AG09309 (cell line): ENCODE measurements at regions not wholly inside any gene's neighbourhood (a gene's known extent, or its start where the extent isn't known, plus 50 kb on each side); places are given as distances from the start of the nearest gene placed in this dataset.
"Not testable (repeated sequence)": the region's sequence is repeated elsewhere in the genome, so short reads cannot be mapped to it uniquely, and the experiment has no call there.

Experiments used
- DNase-seq: peaks from one replicate; pipeline ENCODE4 v3.0.0-alpha.2; 2010; ENCODE audit warnings: low read depth
- H3K4me3 ChIP-seq: 2 replicates; pipeline ENCODE4 v1.5.1; 2011; ENCODE audit warnings: mild to moderate bottlenecking, low read depth, low read length, moderate library complexity; ENCODE audit not compliant: control insufficient read depth
- TF ChIP-seq, protein P1 (sequence below): IDR thresholded peaks from 2 replicates; pipeline ENCODE4 v1.5.1; 2011; ENCODE audit warnings: mild to moderate bottlenecking, low read depth, low read length, inconsistent platforms; ENCODE audit not compliant: insufficient read depth, control insufficient read depth; ENCODE audit errors: missing control alignments

DNA sequence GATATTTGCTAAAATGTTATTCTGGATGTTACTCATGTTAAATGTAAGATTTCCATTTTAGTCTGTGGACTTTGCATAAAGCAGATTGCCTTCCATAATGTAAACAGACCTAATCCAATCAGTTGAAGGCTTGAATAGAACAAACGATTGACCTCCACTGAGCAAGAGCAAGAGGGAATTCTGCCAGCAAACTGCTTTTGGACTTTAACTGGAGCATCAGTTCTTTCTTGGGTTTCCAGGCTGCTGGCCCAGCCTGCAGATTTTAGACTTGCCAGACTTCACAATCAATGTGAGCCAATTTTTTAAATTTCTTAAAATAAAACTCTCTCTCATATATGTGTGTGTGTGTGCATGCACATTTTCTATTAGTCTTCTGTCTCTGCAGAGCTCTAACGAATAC is 1248.8 kb downstream of the ADGRL3 start:
- no peak overlapping the region for H3K4me3 ChIP-seq
- TF ChIP-seq, protein P1, sequence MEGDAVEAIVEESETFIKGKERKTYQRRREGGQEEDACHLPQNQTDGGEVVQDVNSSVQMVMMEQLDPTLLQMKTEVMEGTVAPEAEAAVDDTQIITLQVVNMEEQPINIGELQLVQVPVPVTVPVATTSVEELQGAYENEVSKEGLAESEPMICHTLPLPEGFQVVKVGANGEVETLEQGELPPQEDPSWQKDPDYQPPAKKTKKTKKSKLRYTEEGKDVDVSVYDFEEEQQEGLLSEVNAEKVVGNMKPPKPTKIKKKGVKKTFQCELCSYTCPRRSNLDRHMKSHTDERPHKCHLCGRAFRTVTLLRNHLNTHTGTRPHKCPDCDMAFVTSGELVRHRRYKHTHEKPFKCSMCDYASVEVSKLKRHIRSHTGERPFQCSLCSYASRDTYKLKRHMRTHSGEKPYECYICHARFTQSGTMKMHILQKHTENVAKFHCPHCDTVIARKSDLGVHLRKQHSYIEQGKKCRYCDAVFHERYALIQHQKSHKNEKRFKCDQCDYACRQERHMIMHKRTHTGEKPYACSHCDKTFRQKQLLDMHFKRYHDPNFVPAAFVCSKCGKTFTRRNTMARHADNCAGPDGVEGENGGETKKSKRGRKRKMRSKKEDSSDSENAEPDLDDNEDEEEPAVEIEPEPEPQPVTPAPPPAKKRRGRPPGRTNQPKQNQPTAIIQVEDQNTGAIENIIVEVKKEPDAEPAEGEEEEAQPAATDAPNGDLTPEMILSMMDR, result no peak
- no peak for DNase-seq

DNA sequence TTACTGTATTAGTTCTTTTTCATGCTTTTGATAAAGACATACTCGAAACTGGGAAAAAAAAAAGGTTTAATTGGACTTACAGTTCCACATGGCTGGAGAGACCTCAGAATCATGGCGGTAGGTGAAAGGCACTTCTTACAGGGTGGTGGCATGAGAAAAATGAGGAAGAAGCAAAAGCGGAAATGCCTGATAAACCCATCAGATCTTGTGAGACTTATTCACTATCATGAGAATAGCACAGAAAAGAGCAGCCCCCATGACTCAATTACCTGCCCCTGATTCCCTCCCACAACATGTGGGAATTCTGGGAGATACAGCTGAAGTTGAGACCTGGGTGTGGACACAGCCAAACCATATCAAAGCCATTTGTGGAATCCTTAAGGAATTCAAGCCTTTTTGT is 1238.9 kb downstream of the ADGRL3 start:
- TF ChIP-seq, protein P1, result no peak
- H3K4me3 ChIP-seq, result no peak overlapping the region
- no peak for DNase-seq

DNA sequence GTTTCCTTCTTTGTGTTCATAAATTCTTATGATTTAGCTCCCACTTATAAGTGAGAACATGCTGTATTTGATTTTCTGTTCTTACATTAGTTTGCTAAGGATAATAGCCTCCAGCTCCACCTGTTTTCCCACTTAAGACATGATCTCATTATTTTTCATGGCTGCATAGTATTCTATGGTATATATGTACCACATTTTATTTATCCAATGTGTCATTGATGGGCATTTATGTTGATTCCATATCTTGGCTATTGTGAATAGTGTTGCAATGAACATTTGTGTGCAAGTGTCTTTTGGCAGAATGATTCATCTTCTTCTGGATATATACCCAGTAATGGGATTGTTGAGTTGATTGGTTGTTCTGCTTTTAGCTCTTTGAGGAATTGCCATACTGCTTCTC is 1234.8 kb downstream of the ADGRL3 start:
- TF ChIP-seq, protein P1, result no peak
- no peak for DNase-seq
- no peak overlapping the region for H3K4me3 ChIP-seq

DNA sequence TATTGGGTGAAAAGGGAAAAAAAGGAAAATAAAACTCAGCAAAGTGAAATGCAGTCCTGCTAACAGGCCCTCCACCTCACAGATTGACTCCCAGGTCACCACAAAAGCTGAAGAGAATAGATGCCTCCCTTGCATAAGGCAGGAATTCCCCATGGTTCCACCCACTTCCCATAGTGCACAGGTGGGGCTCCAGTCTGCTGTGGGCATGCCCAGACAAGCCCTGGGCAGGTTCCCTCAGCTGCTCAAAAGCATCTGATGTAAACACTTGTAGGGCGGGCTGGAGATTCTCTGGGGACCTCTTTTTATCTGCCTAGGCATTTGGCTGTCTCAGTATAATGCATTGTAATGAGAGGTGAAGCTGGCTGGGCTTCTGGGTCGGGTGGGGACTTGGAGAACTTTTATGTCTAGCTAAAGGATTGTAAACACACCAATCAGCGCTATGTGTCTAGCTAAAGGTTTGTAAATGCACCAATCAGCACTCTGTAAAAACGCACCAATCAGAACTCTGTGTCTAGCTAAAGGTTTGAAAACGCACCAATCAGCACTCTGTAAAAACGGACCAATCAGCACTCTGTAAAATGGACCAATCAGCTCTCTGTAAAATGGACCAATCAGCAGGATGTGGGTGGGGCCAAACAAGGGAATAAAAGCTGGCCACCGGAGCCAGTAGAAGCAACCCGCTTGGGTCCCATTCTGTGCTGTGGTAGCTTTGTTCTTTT is 1231.5 kb downstream of the ADGRL3 start:
- not testable (repeated sequence) for DNase-seq, H3K4me3 ChIP-seq

DNA sequence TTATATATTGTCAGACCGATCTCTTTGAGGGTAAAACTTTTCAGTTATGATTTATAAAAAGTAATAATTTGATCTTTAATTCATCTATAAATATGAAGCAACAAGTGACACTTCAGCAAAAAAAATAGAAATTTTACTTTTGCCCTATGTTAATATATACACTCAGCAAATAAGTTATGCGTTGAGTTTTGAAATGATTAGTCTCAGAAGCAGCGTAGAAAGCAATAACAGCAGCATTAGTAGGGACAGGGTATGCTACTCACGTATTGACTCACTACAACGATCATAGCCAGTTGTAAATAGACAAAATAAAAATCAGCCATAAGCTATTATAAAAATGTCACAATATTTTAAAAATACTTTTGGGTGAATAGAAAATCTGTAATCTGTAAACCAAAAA is 1229.2 kb downstream of the ADGRL3 start:
- TF ChIP-seq, protein P1, result no peak
- no peak for DNase-seq
- no peak overlapping the region for H3K4me3 ChIP-seq

DNA sequence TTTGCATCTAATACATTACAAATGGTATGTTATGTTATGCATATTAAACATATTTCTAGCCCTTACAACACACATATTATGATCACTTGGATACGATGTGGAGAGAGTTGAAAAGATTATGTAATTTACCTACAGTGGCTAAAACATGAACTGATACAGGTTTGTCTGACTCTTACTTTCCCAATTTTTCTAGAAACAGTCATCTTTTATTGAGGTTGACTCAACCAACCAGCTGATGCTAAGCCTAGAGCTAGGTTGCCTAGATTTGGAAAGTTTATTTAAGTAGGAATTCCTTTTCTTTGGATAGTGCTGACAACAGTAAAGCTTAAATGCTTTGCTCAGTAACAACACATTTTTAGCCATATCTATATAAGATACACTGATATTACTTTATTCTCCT is 1215.1 kb downstream of the ADGRL3 start:
- H3K4me3 ChIP-seq, result no peak overlapping the region
- DNase-seq, result no peak
- TF ChIP-seq, protein P1, result no peak

DNA sequence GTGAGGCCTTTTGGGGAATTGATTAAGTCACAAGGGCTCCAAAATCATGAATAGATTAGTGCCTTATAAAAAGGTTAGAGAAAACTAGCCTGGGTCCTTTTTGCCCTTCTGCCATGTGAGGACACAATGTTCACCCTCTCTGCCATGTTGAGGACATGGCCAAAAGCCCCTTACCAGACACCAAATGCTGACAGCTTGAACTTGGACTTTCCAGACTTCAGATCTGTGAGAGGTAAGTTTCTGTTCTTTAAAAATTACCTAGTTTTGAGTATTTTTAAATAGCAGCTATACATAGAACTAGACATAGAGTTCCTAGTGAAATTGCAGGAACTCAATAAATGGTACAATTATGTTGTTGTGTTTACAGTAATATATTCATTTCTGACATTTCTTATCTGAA is 1214.4 kb downstream of the ADGRL3 start:
- no peak for DNase-seq
- TF ChIP-seq, protein P1, result no peak
- H3K4me3 ChIP-seq, result no peak overlapping the region
